Heart right ventricle (tissue), 16 donors: ENCODE measurements at regions not wholly inside any gene's neighbourhood (a gene's known extent, or its start where the extent isn't known, plus 50 kb on each side); places are given as distances from the start of the nearest gene placed in this dataset.

ENCODE experiments used
- ATAC-seq, 8 donors: fragments of 200-7000 bp; cut with Tn5 transposase; one replicate each; pipeline ENCODE4 v1.9.1; 2020; ENCODE audit warnings: mild to moderate bottlenecking in 8 of 8, moderate library complexity in 8 of 8, moderate number of reproducible peaks in 1 of 8
- DNase-seq, 2 donors: peaks; one replicate each; pipeline ENCODE4 v3.0.0-alpha.2; 2020
- H3K27ac ChIP-seq, 10 donors: fragments of 200-600 bp; sonication (generic) in 2 of 10; one replicate each; pipeline versions ENCODE4 v1.5.0 to v1.8.0; 2020 to 2022; ENCODE audit warnings: mild to moderate bottlenecking in 3 of 10
- H3K27me3 ChIP-seq, 7 donors: fragments of 200-600 bp; one replicate each; pipeline ENCODE4 v1.8.0; 2021 to 2022; ENCODE audit warnings: mild to moderate bottlenecking in 2 of 7
- H3K36me3 ChIP-seq, 9 donors: fragments of 200-600 bp; sonication (generic) in 1 of 9; one replicate each; pipeline versions ENCODE4 v1.5.0 to v1.8.0; 2020 to 2022; ENCODE audit warnings: mild to moderate bottlenecking in 2 of 9
- H3K4me1 ChIP-seq, 9 donors: fragments of 200-600 bp; sonication (generic) in 1 of 9; one replicate each; pipeline versions ENCODE4 v1.5.0 to v1.8.0; 2020 to 2022; ENCODE audit warnings: mild to moderate bottlenecking in 4 of 9
- H3K4me3 ChIP-seq, 10 donors: fragments of 200-600 bp; sonication (generic) in 2 of 10; one replicate each; pipeline versions ENCODE4 v1.5.0 to v1.8.0; 2020 to 2022; ENCODE audit warnings: mild to moderate bottlenecking in 7 of 10, moderate library complexity in 2 of 10
- H3K9me3 ChIP-seq, 11 donors: fragments of 200-600 bp in 10 of 11; sonication (generic) in 2 of 11; one replicate each; pipeline versions ENCODE4 v1.5.0 to v1.8.0; 2013 to 2022; ENCODE audit warnings: mild to moderate bottlenecking in 2 of 11, control low read depth in 1 of 11, moderate library complexity in 1 of 11
- WGBS, 2 donors: extraction: QIAGEN DNeasy Blood & Tissue Kit; methylation state at CpG; one replicate each; pipeline ENCODE4 v1.1.7; 2013; ENCODE audit warnings: inconsistent platforms in 1 of 2; 5-methylcytosine and 5-hydroxymethylcytosine counted together
- intact Hi-C, 10 donors: fragments of 100-400 bp; cut with DNase I; formaldehyde crosslinking; loops; one replicate each; pipeline versions ENCODE4 v1.11.1 to v1.14.2; 2022
- TF ChIP-seq, protein P1 (sequence below), 9 donors: fragments of 200-600 bp; sonication (generic) in 2 of 9; IDR thresholded peaks; one replicate each; pipeline versions ENCODE4 v1.5.0 to v1.8.0; 2021 to 2022; ENCODE audit warnings: antibody characterized with exemption in 9 of 9, mild to moderate bottlenecking in 5 of 9, moderate library complexity in 1 of 9
- donor health status: Arrhythmogenic right ventricular cardiomyopathy.
- donor health status: ischemic (EF 13 %, LVEDD 7.1; RV severe dilation, severe dysfunction).
- donor health status: healthy with polysubstance abuse.
- donor health status: DM: no; HTN: yes; CAD: no.
- donor health status: DM: no; HTN: no; CAD: no.
- donor health status: ischemic (EF 25% LVEDD 6.9; RV normal size, moderate dysfunction).
- donor health status: ischemic (EF 25% LVEDD 5.7; RV mildly dilated, moderate dysfunction).
- donor health status: healthy.
- donor health status: DM: yes; HTN: yes; CAD: no.
- donor health status: Ischemic cardiomyopathy.
- donor health status: ischemic (EF 35%, LVEDD 5.7; RV mildly dilated, moderate dysfunction).
- donor health status: nonischemic (EF 11% LVEDD 7.7; RV severe dilation, severe dysfunction).
- donor health status: DM: yes; HTN: yes; CAD: no.
- donor health status: PGD.
- donor health status: ischemic (EF 29% LVEDD 5.4; RV normal size, mild dysfunction).
- donor health status: nonischemic (EF 23%, LVEDD 6.1; RV moderate dilation, normal function).

DNA sequence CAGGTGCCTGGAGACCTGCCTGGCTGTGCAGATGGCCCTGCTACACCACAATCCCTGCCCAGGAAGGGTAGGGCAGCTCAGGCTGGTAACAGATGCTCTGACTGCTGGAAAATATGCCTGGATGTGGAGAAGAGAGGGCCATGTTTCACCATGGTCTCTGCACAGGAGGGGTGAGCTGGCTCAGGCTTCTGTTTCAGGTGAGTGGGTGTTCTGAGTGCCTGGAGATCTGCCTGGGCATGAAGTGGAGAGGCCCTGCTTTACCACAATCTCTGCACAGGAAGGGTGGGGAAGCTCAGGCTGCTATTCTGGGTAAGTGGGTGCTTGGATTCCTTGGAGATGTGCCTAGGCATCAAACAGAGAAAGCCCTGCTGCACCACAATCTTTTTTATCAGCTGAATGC, 350.1 kb downstream of the KIF20B start:
- H3K27ac ChIP-seq = no peak overlapping the region
- TF ChIP-seq, protein P1, sequence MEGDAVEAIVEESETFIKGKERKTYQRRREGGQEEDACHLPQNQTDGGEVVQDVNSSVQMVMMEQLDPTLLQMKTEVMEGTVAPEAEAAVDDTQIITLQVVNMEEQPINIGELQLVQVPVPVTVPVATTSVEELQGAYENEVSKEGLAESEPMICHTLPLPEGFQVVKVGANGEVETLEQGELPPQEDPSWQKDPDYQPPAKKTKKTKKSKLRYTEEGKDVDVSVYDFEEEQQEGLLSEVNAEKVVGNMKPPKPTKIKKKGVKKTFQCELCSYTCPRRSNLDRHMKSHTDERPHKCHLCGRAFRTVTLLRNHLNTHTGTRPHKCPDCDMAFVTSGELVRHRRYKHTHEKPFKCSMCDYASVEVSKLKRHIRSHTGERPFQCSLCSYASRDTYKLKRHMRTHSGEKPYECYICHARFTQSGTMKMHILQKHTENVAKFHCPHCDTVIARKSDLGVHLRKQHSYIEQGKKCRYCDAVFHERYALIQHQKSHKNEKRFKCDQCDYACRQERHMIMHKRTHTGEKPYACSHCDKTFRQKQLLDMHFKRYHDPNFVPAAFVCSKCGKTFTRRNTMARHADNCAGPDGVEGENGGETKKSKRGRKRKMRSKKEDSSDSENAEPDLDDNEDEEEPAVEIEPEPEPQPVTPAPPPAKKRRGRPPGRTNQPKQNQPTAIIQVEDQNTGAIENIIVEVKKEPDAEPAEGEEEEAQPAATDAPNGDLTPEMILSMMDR (IDR thresholded peaks at IDR 0.05) = no peak
- peaks cover 0 to 7% (median 0%) of the 10 kb centered on the region in 9 donors for H3K4me1 ChIP-seq
- ATAC-seq = peak in 2 of 8 donors; percentile 22 to 47
- no peak overlapping the region for H3K4me3 ChIP-seq
- H3K36me3 ChIP-seq = no peaks in the 10 kb centered on the region
- H3K9me3 ChIP-seq = peaks cover 0 to 10% (median 0%) of the 10 kb centered on the region in 11 donors
- intact Hi-C loops = no loop called here
- peak in 1 of 2 donors; percentile 13 for DNase-seq
- no peaks in the 10 kb centered on the region for H3K27me3 ChIP-seq

DNA sequence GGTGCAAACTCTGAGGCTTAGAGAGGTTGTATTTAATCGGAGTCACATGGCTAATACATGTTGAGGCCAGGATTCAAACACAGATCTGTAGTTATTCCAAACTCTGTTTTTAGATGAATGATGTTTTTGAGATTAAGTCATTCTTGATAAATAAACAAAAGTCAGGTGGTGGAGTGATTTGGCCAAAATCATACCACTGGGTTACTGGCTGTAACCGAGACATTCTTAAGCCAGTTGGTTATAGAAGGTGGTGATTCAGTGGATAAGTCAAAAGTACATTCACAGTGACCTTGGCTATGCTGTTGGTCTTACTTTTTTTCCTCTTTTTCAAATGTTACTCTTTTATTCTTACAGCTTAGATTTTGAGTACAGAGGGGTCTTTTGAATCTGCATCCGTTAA, 361.4 kb downstream of the KIF20B start:
- H3K27me3 ChIP-seq = no peaks in the 10 kb centered on the region
- no peaks in the 10 kb centered on the region for H3K36me3 ChIP-seq
- WGBS, 2 donors = 76 to 77% methylated on average over 3 of the region's 3 CpGs
- intact Hi-C loops = no loop called here
- H3K9me3 ChIP-seq = no peaks in the 10 kb centered on the region
- TF ChIP-seq, protein P1 (IDR thresholded peaks at IDR 0.05) = no peak
- DNase-seq (no peak), ATAC-seq (no peak)
- no peak overlapping the region for H3K4me3 ChIP-seq
- no peaks in the 10 kb centered on the region for H3K4me1 ChIP-seq
- H3K27ac ChIP-seq = no peak overlapping the region

DNA sequence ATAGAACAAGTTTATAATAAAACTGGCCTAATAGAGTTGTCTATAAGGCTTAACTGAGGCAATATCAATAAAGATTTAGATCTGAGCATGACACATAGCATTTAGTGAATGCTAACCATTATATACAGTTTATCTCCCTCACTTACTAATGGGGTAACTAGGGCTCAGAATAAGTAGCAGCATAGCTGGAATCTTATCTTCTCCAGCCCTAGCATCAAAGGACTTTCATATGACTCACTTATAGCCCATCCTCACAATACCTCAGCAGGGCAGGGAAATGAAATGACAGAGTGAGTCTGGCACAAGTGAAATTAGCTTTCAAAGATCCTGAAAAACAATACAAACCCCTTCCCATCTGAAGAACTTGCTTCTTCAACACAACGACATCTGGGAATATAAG, 362.9 kb downstream of the KIF20B start:
- DNase-seq (no peak), ATAC-seq (no peak)
- intact Hi-C loops = no loop called here
- H3K9me3 ChIP-seq = no peaks in the 10 kb centered on the region
- H3K36me3 ChIP-seq = no peaks in the 10 kb centered on the region
- no peaks in the 10 kb centered on the region for H3K27me3 ChIP-seq
- TF ChIP-seq, protein P1 (IDR thresholded peaks at IDR 0.05) = no peak
- WGBS, 2 donors = 73 to 83% methylated on average over 1 of the region's 1 CpG
- no peaks in the 10 kb centered on the region for H3K4me1 ChIP-seq
- H3K27ac ChIP-seq = no peak overlapping the region
- H3K4me3 ChIP-seq = no peak overlapping the region

DNA sequence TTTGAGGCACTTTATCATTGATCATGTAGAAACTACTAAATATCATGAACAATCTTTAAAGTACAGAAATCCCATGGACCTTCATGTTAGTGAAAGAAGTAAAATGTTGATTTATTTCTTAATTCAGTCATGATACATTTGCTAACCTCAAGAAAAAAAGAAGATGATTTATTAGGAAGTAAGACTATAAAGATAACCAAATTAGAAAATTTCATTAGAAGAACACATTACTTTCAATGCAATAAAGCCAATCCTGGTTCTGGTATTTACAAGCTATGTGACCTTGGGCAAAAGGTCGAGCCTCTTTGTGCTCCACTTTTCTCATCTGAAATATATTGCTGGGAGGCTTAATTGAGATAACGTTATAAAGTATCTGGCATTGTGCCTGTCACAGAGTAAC, 365.0 kb downstream of the KIF20B start:
- no peaks in the 10 kb centered on the region for H3K4me1 ChIP-seq
- no peaks in the 10 kb centered on the region for H3K27me3 ChIP-seq
- DNase-seq = no peak
- TF ChIP-seq, protein P1 (IDR thresholded peaks at IDR 0.05) = no peak
- no peak overlapping the region for H3K27ac ChIP-seq
- no peaks in the 10 kb centered on the region for H3K9me3 ChIP-seq
- no peak for ATAC-seq
- intact Hi-C loops = no loop called here
- no peak overlapping the region for H3K4me3 ChIP-seq
- H3K36me3 ChIP-seq = no peaks in the 10 kb centered on the region
- WGBS, 2 donors = 55 to 59% methylated on average over 2 of the region's 2 CpGs

DNA sequence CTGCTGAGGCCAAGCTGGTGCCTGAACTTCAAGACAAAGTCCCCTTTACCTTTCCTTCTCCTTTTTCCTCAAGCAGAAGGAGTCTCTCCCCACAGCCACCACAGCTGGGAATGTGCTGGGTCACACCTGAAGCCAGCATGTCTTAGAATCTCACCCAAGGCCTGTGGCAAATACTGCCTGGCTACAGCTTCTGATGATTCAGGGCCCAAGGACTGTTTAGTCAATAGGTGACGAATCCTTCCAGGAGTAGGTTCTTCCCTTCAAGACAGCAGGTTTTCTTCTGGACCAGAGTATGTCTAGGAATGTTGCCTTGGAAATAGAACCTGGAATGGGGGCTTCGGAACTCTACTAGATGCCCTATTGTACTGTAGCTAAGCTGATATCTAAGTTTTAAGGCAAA, 374.6 kb downstream of the KIF20B start:
- H3K4me1 ChIP-seq = no peaks in the 10 kb centered on the region
- H3K9me3 ChIP-seq = peaks cover 0 to 7% (median 0%) of the 10 kb centered on the region in 11 donors
- WGBS, 2 donors = 85% methylated on average over 2 of the region's 2 CpGs
- H3K4me3 ChIP-seq = no peak overlapping the region
- no peaks in the 10 kb centered on the region for H3K36me3 ChIP-seq
- TF ChIP-seq, protein P1 (IDR thresholded peaks at IDR 0.05) = no peak
- H3K27me3 ChIP-seq = no peaks in the 10 kb centered on the region
- intact Hi-C loops = no loop called here
- no peak overlapping the region for H3K27ac ChIP-seq
- no peak for DNase-seq
- ATAC-seq = no peak
